ENCODE measurements at regions not wholly inside any gene's neighbourhood (a gene's known extent, or its start where the extent isn't known, plus 50 kb on each side); places are given as distances from the start of the nearest gene placed in this dataset.

DNA sequence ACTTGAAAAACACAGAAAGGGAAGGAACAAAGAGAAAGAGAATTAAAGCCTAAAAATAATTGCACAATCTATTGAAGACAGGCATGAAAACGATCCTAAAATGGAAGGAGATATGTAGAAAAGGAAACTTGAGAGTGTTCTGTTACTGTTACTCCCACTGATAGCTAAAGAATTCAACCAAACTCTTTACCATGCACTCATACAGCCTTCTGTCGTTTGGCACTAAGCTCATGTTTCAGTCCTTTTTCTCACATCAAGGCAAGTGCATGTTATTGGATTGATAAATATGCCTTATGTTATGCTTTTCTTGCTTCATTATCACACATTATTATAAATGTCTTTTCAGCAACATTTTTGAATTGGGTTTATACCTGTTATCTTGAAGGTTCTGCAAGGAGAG lies 696.5 kb downstream of the EFNA5 start:
- POLR2A ChIA-PET, result no interaction called here
- Histone ChIP-seq H3K79me2 (ENCODE audit: insufficient read depth, low read length) (no peaks in the 10 kb centered on the region), H4K20me1 (ENCODE audit: insufficient read depth) (no peaks in the 10 kb centered on the region), H3K4me2 (ENCODE audit: low read length) (no peak overlapping the region), H3K9me3 (ENCODE audit: control insufficient read depth in 1 of 2, insufficient read depth in 1 of 2, low read depth in 1 of 2, low read length in 2 of 2) (no peaks in the 10 kb centered on the region), H3K36me3 (ENCODE audit: control insufficient read depth in 1 of 2, insufficient read depth in 2 of 2, low read length in 2 of 2) (no peaks in the 10 kb centered on the region), H3K9ac (ENCODE audit: low read length) (no peak overlapping the region), H3K9me2 (ENCODE audit: insufficient read depth) (no peaks in the 10 kb centered on the region), H3K4me3 (replicated peaks in 1 of 2; ENCODE audit: low read depth in 1 of 2, low read length in 2 of 2) (no peak overlapping the region), H2AFZ (ENCODE audit: low read depth, low read length, poor library complexity, severe bottlenecking) (no peak overlapping the region), H3K4me1 (ENCODE audit: control insufficient read depth in 1 of 2, insufficient read depth in 2 of 2, low read length in 2 of 2) (no peaks in the 10 kb centered on the region), H3K27ac (ENCODE audit: low read depth, low read length) (no peak overlapping the region), H3K27me3 (ENCODE audit: insufficient read depth, low read length) (no peaks in the 10 kb centered on the region)
- no peak for DNase-seq (ENCODE audit: low read depth, low spot score)
- no TSS peak for BruUV-seq (replicated peaks)
- CTCF ChIA-PET, result no interaction called here
- TF ChIP-seq EGR1 (IDR thresholded peaks at IDR 0.05; ENCODE audit: low read depth) (no peak), YY1 (IDR thresholded peaks at IDR 0.05; ENCODE audit: extremely low read depth, insufficient replicate concordance, low read depth, low read length) (no peak), CBX3 (IDR thresholded peaks at IDR 0.05; ENCODE audit: low read depth) (no peak), ZNF274 (IDR thresholded peaks at IDR 0.05; ENCODE audit: low read depth, low read length) (no peak), RAD21 (IDR thresholded peaks at IDR 0.05; ENCODE audit: low read depth) (no peak), ATF3 (IDR thresholded peaks at IDR 0.05) (no peak), ELF1 (IDR thresholded peaks at IDR 0.05; ENCODE audit: borderline replicate concordance, low read depth) (no peak)
- TF ChIP-seq, protein P1, sequence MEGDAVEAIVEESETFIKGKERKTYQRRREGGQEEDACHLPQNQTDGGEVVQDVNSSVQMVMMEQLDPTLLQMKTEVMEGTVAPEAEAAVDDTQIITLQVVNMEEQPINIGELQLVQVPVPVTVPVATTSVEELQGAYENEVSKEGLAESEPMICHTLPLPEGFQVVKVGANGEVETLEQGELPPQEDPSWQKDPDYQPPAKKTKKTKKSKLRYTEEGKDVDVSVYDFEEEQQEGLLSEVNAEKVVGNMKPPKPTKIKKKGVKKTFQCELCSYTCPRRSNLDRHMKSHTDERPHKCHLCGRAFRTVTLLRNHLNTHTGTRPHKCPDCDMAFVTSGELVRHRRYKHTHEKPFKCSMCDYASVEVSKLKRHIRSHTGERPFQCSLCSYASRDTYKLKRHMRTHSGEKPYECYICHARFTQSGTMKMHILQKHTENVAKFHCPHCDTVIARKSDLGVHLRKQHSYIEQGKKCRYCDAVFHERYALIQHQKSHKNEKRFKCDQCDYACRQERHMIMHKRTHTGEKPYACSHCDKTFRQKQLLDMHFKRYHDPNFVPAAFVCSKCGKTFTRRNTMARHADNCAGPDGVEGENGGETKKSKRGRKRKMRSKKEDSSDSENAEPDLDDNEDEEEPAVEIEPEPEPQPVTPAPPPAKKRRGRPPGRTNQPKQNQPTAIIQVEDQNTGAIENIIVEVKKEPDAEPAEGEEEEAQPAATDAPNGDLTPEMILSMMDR (IDR thresholded peaks at IDR 0.05 in 2 of 3, conservative IDR thresholded peaks at IDR 0.05 in 1 of 3; ENCODE audit: borderline replicate concordance in 1 of 3, insufficient read depth in 1 of 3, low read depth in 2 of 3, low read length in 2 of 3), result no peak
- intact Hi-C loops (cut with micrococcal nuclease), result no loop called here
- RAD21 ChIA-PET (ENCODE audit: low non-redundant PET in 1 of 2, low total read pairs in 2 of 2, uncharacterized antibody in 2 of 2, unreplicated experiment in 2 of 2), result no interaction called here
- ATAC-seq, result no peak

Measured in HCT116 (cell line).